ENCODE measurements at regions not wholly inside any gene's neighbourhood (a gene's known extent, or its start where the extent isn't known, plus 50 kb on each side); places are given as distances from the start of the nearest gene placed in this dataset.
A peak's percentile ranks its signal among the peaks of the same experiment; 100 is the strongest.
"Not testable (repeated sequence)": the region's sequence is repeated elsewhere in the genome, so short reads cannot be mapped to it uniquely, and the experiment has no call there.

- peak in 1 of 2 donors; percentile 32 for ATAC-seq
These were observed 61.1 kb downstream of the GOLGA6L25 start for GRCh38 chr15:28614420-28614819.

GRCh38 chr15:28621704-28622103 is 68.3 kb downstream of the GOLGA6L25 start:
- ATAC-seq: not testable (repeated sequence)

- ATAC-seq: not testable (repeated sequence)
These were observed 68.8 kb downstream of the GOLGA6L25 start for GRCh38 chr15:28622197-28622596.

GRCh38 chr15:28624381-28624780 is 71.0 kb downstream of the GOLGA6L25 start:
- not testable (repeated sequence) for ATAC-seq

GRCh38 chr15:28639016-28639415 is 73.2 kb downstream of the GOLGA8M start:
- not testable (repeated sequence) for ATAC-seq
